SK-N-SH (cell line): ENCODE measurements at regions not wholly inside any gene's neighbourhood (a gene's known extent, or its start where the extent isn't known, plus 50 kb on each side); places are given as distances from the start of the nearest gene placed in this dataset.

ENCODE experiments used
- CTCF ChIA-PET: fragments of 300-600, 350-600 bp; formaldehyde crosslinking; extraction: SDS; loops from one replicate; lab custom pipeline; 2021; lab: Yijun Ruan, JAX
- POLR2A ChIA-PET: fragments of 350-600 bp; sonication (Branson Sonifier 250); formaldehyde crosslinking; extraction: SDS; loops from one replicate; lab custom pipeline; 2020; ENCODE audit warnings: antibody characterized with exemption, inconsistent platforms; lab: Yijun Ruan, JAX
- DNase-seq: peaks from one replicate; pipeline ENCODE4 v3.0.0; 2012
- H2AFZ ChIP-seq: fragments of 200-600 bp; sonication (generic); 2 replicates; pipeline ENCODE4 v1.8.1; 2016; ENCODE audit warnings: antibody characterized with exemption, mild to moderate bottlenecking, low read depth
- H3F3A ChIP-seq: fragments of 200-600 bp; sonication (generic); replicated peaks from 2 replicates; pipeline ENCODE3; 2016; ENCODE audit warnings: antibody characterized with exemption, mild to moderate bottlenecking; ENCODE audit not compliant: insufficient read depth
- H3K27ac ChIP-seq, 2 experiments: fragments of 200-500 bp in 1 of 2; fragments of 200-600 bp in 1 of 2; sonication (Bioruptor generic) in 1 of 2; sonication (generic), shearing (Covaris generic) in 1 of 2; 2 replicates each; pipeline versions ENCODE4 v1.5.1 to v1.6.1; 2014 to 2016; ENCODE audit warnings: low read depth in 2 of 2, inconsistent platforms in 1 of 2, low read length in 1 of 2, mild to moderate bottlenecking in 1 of 2, mixed read lengths in 1 of 2
- H3K27me3 ChIP-seq: fragments of 200-600 bp; sonication (generic), shearing (Covaris generic); 2 replicates; pipeline ENCODE4 v1.6.1; 2016; ENCODE audit warnings: mixed run types; ENCODE audit not compliant: insufficient read depth
- H3K36me3 ChIP-seq, 2 experiments: fragments of 200-500 bp in 1 of 2; fragments of 200-600 bp in 1 of 2; sonication (Bioruptor generic) in 1 of 2; sonication (generic) in 1 of 2; replicated peaks in 1 of 2; 2 replicates each; pipeline versions ENCODE3 to v1.5.1; 2014 to 2016; ENCODE audit warnings: low read length in 1 of 2, mild to moderate bottlenecking in 1 of 2; ENCODE audit not compliant: insufficient read depth in 2 of 2, control insufficient read depth in 1 of 2
- H3K4me1 ChIP-seq, 2 experiments: fragments of 200-500 bp in 1 of 2; fragments of 200-600 bp in 1 of 2; sonication (Bioruptor generic) in 1 of 2; sonication (generic), shearing (Covaris generic) in 1 of 2; 2 replicates each; pipeline versions ENCODE4 v1.5.1 to v1.6.1; 2014 to 2016; ENCODE audit warnings: low read depth in 1 of 2, low read length in 1 of 2, mixed run types in 1 of 2; ENCODE audit not compliant: insufficient read depth in 2 of 2, control insufficient read depth in 1 of 2
- H3K4me2 ChIP-seq: fragments of 200-600 bp; sonication (generic), shearing (Covaris generic); 2 replicates; pipeline ENCODE4 v1.6.1; 2017; ENCODE audit warnings: mixed run types
- H3K4me3 ChIP-seq, 2 experiments: fragments of 200-500 bp in 1 of 2; fragments of 200-600 bp in 1 of 2; sonication (Bioruptor generic) in 1 of 2; sonication (generic), shearing (Covaris generic) in 1 of 2; 2 replicates each; pipeline versions ENCODE4 v1.5.1 to v1.8.1; 2014 to 2016; ENCODE audit warnings: low read depth in 2 of 2, inconsistent platforms in 1 of 2, low read length in 1 of 2, mild to moderate bottlenecking in 1 of 2, mixed read lengths in 1 of 2, moderate library complexity in 1 of 2
- H3K79me2 ChIP-seq: fragments of 200-600 bp; sonication (generic); 2 replicates; pipeline ENCODE4 v1.8.1; 2017; ENCODE audit warnings: mild to moderate bottlenecking; ENCODE audit not compliant: insufficient read depth
- H3K9ac ChIP-seq: fragments of 200-600 bp; sonication (generic); 2 replicates; pipeline ENCODE4 v1.6.1; 2017; ENCODE audit warnings: mixed run types
- H3K9me2 ChIP-seq: fragments of 200-600 bp; sonication (generic); 2 replicates; pipeline ENCODE4 v1.6.1; 2017; ENCODE audit warnings: mixed run types
- H3K9me3 ChIP-seq: fragments of 200-600 bp; sonication (generic); 2 replicates; pipeline ENCODE4 v1.6.1; 2017; ENCODE audit warnings: mixed run types, mild to moderate bottlenecking, moderate library complexity
- H4K20me1 ChIP-seq: fragments of 200-600 bp; sonication (generic); 2 replicates; pipeline ENCODE4 v1.6.1; 2017; ENCODE audit warnings: mild to moderate bottlenecking, mixed run types; ENCODE audit not compliant: insufficient read depth
- CHD2 ChIP-seq: fragments of 150-350 bp; IDR thresholded peaks from 2 replicates; pipeline ENCODE4 v1.6.1; 2018; ENCODE audit warnings: low read length; ENCODE audit not compliant: partially characterized antibody
- ELF1 ChIP-seq: IDR thresholded peaks from 2 replicates; pipeline ENCODE4 v1.4.0; 2012
- EP300 ChIP-seq, 2 experiments: IDR thresholded peaks; 2 replicates each; pipeline versions ENCODE4 v1.4.0 to v1.6.1; 2012; ENCODE audit warnings: borderline replicate concordance in 1 of 2, low read depth in 1 of 2, low read length in 1 of 2
- FOXM1 ChIP-seq: IDR thresholded peaks from 2 replicates; pipeline ENCODE4 v1.4.0; 2012; ENCODE audit warnings: low read depth, mild to moderate bottlenecking
- GABPA ChIP-seq: IDR thresholded peaks from 2 replicates; pipeline ENCODE4 v1.4.0; 2012; ENCODE audit warnings: low read depth, mild to moderate bottlenecking
- GATA2 ChIP-seq: sonication (generic); formaldehyde crosslinking; IDR thresholded peaks from 2 replicates; pipeline ENCODE4 v1.5.0; 2020; ENCODE audit warnings: mild to moderate bottlenecking, missing genetic modification reagents
- IRF3 ChIP-seq: fragments of 150-350 bp; IDR thresholded peaks from 2 replicates; pipeline ENCODE4 v1.6.1; 2016; ENCODE audit warnings: mild to moderate bottlenecking, low read depth, low read length
- JUND ChIP-seq: IDR thresholded peaks from 2 replicates; pipeline ENCODE4 v1.4.0; 2012
- MEF2A ChIP-seq: IDR thresholded peaks from 2 replicates; pipeline ENCODE4 v1.4.0; 2012; ENCODE audit warnings: low read depth, borderline replicate concordance
- MXI1 ChIP-seq: IDR thresholded peaks from 2 replicates; pipeline ENCODE4 v1.6.1; 2012; ENCODE audit warnings: mild to moderate bottlenecking, low read depth, low read length, improper control_type of control experiment
- NFIC ChIP-seq: IDR thresholded peaks from 2 replicates; pipeline ENCODE4 v1.4.0; 2012; ENCODE audit warnings: borderline replicate concordance
- POLR2AphosphoS5 ChIP-seq: IDR thresholded peaks from 2 replicates; pipeline ENCODE4 v1.6.1; 2012; ENCODE audit warnings: low read depth, low read length
- RAD21 ChIP-seq: IDR thresholded peaks from 2 replicates; pipeline ENCODE4 v1.6.1; 2012; ENCODE audit warnings: mild to moderate bottlenecking, low read length
- REST ChIP-seq: IDR thresholded peaks from 2 replicates; pipeline ENCODE4 v1.6.1; 2012; ENCODE audit warnings: mild to moderate bottlenecking, low read depth, low read length, moderate library complexity
- RFX5 ChIP-seq: IDR thresholded peaks from 2 replicates; pipeline ENCODE4 v1.6.1; 2012; ENCODE audit warnings: mild to moderate bottlenecking, improper control_type of control experiment, low read length
- SIN3A ChIP-seq: IDR thresholded peaks from 2 replicates; pipeline ENCODE4 v1.6.1; 2012; ENCODE audit warnings: low read depth, mild to moderate bottlenecking, low read length, moderate library complexity, borderline replicate concordance
- SMC3 ChIP-seq: IDR thresholded peaks from 2 replicates; pipeline ENCODE4 v1.6.1; 2012; ENCODE audit warnings: low read depth, low read length, improper control_type of control experiment
- TCF12 ChIP-seq: IDR thresholded peaks from 2 replicates; pipeline ENCODE4 v1.4.0; 2012
- TEAD4 ChIP-seq: IDR thresholded peaks from 2 replicates; pipeline ENCODE4 v1.4.0; 2012; ENCODE audit warnings: mild to moderate bottlenecking, borderline replicate concordance; ENCODE audit not compliant: insufficient read depth
- YY1 ChIP-seq: IDR thresholded peaks from 2 replicates; pipeline ENCODE4 v1.4.0; 2012; ENCODE audit warnings: low read depth, mild to moderate bottlenecking
- WGBS: methylation state at CpG from one replicate; pipeline ENCODE4 v1.1.6; 2017; ENCODE audit warnings: low lambda C conversion rate; 5-methylcytosine and 5-hydroxymethylcytosine counted together
- TF ChIP-seq, protein P1 (sequence below): IDR thresholded peaks from 2 replicates; pipeline ENCODE4 v1.4.0; 2012; ENCODE audit warnings: low read depth

- no peaks in the 10 kb centered on the region for H3K4me1 ChIP-seq
- H4K20me1 ChIP-seq, result no peaks in the 10 kb centered on the region
- H2AFZ ChIP-seq, result no peak overlapping the region
- no peak overlapping the region for H3K9ac ChIP-seq
- no peak overlapping the region for H3K4me3 ChIP-seq
- TF ChIP-seq MXI1 (no peak), IRF3 (no peak), GATA2 (CRISPR knock-in tag) (no peak), TCF12 (no peak), SIN3A (no peak), CHD2 (no peak), MEF2A (no peak)
- TF ChIP-seq, all 33 proteins: peak for 0
- Histone ChIP-seq H3K79me2 (no peaks in the 10 kb centered on the region), H3K27ac (no peak overlapping the region), H3K4me2 (no peak overlapping the region), H3K9me2 (no peaks in the 10 kb centered on the region), H3K27me3 (peaks cover 4% of the 10 kb centered on the region; the same call in 1 of the 2 replicates), H3K36me3 (no peaks in the 10 kb centered on the region), H3F3A (no peaks in the 10 kb centered on the region), H3K9me3 (no peaks in the 10 kb centered on the region)
- CTCF ChIA-PET, result no interaction called here
- POLR2A ChIA-PET, result no interaction called here
- DNase-seq, result no peak
These were observed 239.2 kb downstream of the RPIA start for GRCh38 chr2:88930659-88931058.

DNA sequence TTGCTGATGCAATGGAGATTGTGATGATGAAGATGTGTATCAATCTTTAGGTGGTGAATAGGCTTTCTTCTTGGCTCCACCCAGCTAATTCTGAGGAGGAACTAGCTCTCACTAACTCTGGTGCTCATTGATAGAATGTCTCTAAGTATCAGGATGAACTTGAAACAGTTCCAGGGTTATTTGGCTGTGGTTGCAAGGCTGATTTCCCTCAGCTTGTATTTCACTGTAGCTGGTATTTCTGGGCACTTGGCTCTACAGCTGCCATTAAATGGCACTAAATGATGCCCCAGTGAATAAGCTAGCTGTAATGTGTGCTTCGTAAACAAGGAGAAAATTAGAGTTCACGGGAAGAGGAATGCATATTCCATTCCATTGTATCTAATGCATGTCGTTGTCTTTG, 241.2 kb downstream of the RPIA start:
- Histone ChIP-seq H3K4me1 (no peaks in the 10 kb centered on the region), H4K20me1 (no peaks in the 10 kb centered on the region), H3K36me3 (no peaks in the 10 kb centered on the region), H3K79me2 (no peaks in the 10 kb centered on the region), H3K27me3 (peaks cover 4% of the 10 kb centered on the region; the same call in 1 of the 2 replicates), H3K9ac (no peak overlapping the region), H2AFZ (no peak overlapping the region), H3K4me3 (no peak overlapping the region), H3K9me2 (no peaks in the 10 kb centered on the region), H3K9me3 (no peaks in the 10 kb centered on the region), H3F3A (no peaks in the 10 kb centered on the region), H3K4me2 (no peak overlapping the region), H3K27ac (no peak overlapping the region)
- DNase-seq, result no peak
- ChIA-PET CTCF (interaction anchor here (1.1 kb wide), 1 partner anchor 13 kb away, joined by 4 read pairs; no protein-coding TSS in a partner anchor), POLR2A (no interaction called here)
- TF ChIP-seq MXI1 (no peak), SMC3 (no peak), EP300 (IDR thresholded peaks at IDR 0.05; ENCODE audit: borderline replicate concordance in 1 of 2, low read depth in 1 of 2, low read length in 1 of 2) (no peak), YY1 (no peak), GATA2 (CRISPR knock-in tag) (no peak), MEF2A (no peak), TEAD4 (no peak), POLR2AphosphoS5 (no peak), RAD21 (no peak), NFIC (no peak), RFX5 (no peak), REST (no peak), JUND (no peak), ELF1 (no peak), SIN3A (no peak), FOXM1 (no peak), GABPA (no peak)
- TF ChIP-seq, protein P1, sequence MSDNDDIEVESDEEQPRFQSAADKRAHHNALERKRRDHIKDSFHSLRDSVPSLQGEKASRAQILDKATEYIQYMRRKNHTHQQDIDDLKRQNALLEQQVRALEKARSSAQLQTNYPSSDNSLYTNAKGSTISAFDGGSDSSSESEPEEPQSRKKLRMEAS, result no peak
- WGBS, result 6% methylated on average over 3 of the region's 3 CpGs
